ENCODE measurements at regions not wholly inside any gene's neighbourhood (a gene's known extent, or its start where the extent isn't known, plus 50 kb on each side); places are given as distances from the start of the nearest gene placed in this dataset.
"Not testable (repeated sequence)": the region's sequence is repeated elsewhere in the genome, so short reads cannot be mapped to it uniquely, and the experiment has no call there.

- no peak for DNase-seq
- no peak overlapping the region for H3K4me3 ChIP-seq (ENCODE audit: low read depth, low read length)
- no peak for ATAC-seq (ENCODE audit: low read depth in 2 of 2)
- no peak overlapping the region for H3K27ac Mint-ChIP-seq
- H3K4me3 Mint-ChIP-seq: no peak overlapping the region
- no peaks in the 10 kb centered on the region for H3K27me3 Mint-ChIP-seq
- H3K27ac ChIP-seq (ENCODE audit: insufficient read depth, low read length, poor library complexity, severe bottlenecking): no peak overlapping the region
- no peaks in the 10 kb centered on the region for H3K4me1 Mint-ChIP-seq
- H3K36me3 Mint-ChIP-seq: no peaks in the 10 kb centered on the region
- no peaks in the 10 kb centered on the region for H3K4me1 ChIP-seq (ENCODE audit: control insufficient read depth, insufficient read depth, low read length, poor library complexity, severe bottlenecking)
- H3K9me3 ChIP-seq (ENCODE audit: control insufficient read depth in 2 of 2, low read length in 2 of 2): no peaks in the 10 kb centered on the region
- peaks cover 0 to 8% (median 2%) of the 10 kb centered on the region in 7 donors for H3K9me3 Mint-ChIP-seq
- H3K36me3 ChIP-seq (ENCODE audit: control insufficient read depth, insufficient read depth, low read length): no peaks in the 10 kb centered on the region
- H3K27me3 ChIP-seq (ENCODE audit: control insufficient read depth, insufficient read depth, low read length): no peaks in the 10 kb centered on the region
These were observed 176.8 kb downstream of the SLCO4C1 start for GRCh38 chr5:102119252-102119651.

GRCh38 chr5:102115736-102116135 is 180.3 kb downstream of the SLCO4C1 start:
- Histone ChIP-seq H3K4me1 (ENCODE audit: control insufficient read depth, insufficient read depth, low read length, poor library complexity, severe bottlenecking) (no peaks in the 10 kb centered on the region), H3K4me3 (ENCODE audit: low read depth, low read length) (no peak overlapping the region), H3K9me3 (ENCODE audit: control insufficient read depth in 2 of 2, low read length in 2 of 2) (no peaks in the 10 kb centered on the region), H3K27ac (ENCODE audit: insufficient read depth, low read length, poor library complexity, severe bottlenecking) (no peak overlapping the region), H3K27me3 (ENCODE audit: control insufficient read depth, insufficient read depth, low read length) (no peaks in the 10 kb centered on the region), H3K36me3 (ENCODE audit: control insufficient read depth, insufficient read depth, low read length) (no peaks in the 10 kb centered on the region)
- H3K27me3 Mint-ChIP-seq: no peaks in the 10 kb centered on the region
- DNase-seq: no peak
- no peak overlapping the region for H3K4me3 Mint-ChIP-seq
- no peak for ATAC-seq (ENCODE audit: low read depth in 2 of 2)
- no peak overlapping the region for H3K27ac Mint-ChIP-seq
- no peaks in the 10 kb centered on the region for H3K36me3 Mint-ChIP-seq
- peaks cover 0 to 9% (median 2%) of the 10 kb centered on the region in 7 donors for H3K9me3 Mint-ChIP-seq
- H3K4me1 Mint-ChIP-seq: no peaks in the 10 kb centered on the region

GRCh38 chr5:102114525-102115069 is 181.5 kb downstream of the SLCO4C1 start:
- no peaks in the 10 kb centered on the region for H3K9me3 ChIP-seq (ENCODE audit: control insufficient read depth in 2 of 2, low read length in 2 of 2)
- H3K27me3 ChIP-seq (ENCODE audit: control insufficient read depth, insufficient read depth, low read length): no peaks in the 10 kb centered on the region
- H3K4me1 Mint-ChIP-seq: no peaks in the 10 kb centered on the region
- no peaks in the 10 kb centered on the region for H3K27me3 Mint-ChIP-seq
- H3K4me1 ChIP-seq (ENCODE audit: control insufficient read depth, insufficient read depth, low read length, poor library complexity, severe bottlenecking): no peaks in the 10 kb centered on the region
- H3K36me3 Mint-ChIP-seq: no peaks in the 10 kb centered on the region
- H3K36me3 ChIP-seq (ENCODE audit: control insufficient read depth, insufficient read depth, low read length): no peaks in the 10 kb centered on the region
- DNase-seq (no peak), ATAC-seq (ENCODE audit: low read depth in 2 of 2) (no peak)
- H3K4me3 ChIP-seq (ENCODE audit: low read depth, low read length): no peak overlapping the region
- peaks cover 0 to 9% (median 2%) of the 10 kb centered on the region in 7 donors for H3K9me3 Mint-ChIP-seq
- no peak overlapping the region for H3K27ac ChIP-seq (ENCODE audit: insufficient read depth, low read length, poor library complexity, severe bottlenecking)
- H3K27ac Mint-ChIP-seq: no peak overlapping the region
- no peak overlapping the region for H3K4me3 Mint-ChIP-seq

- H3K4me1 Mint-ChIP-seq: no peaks in the 10 kb centered on the region
- DNase-seq (no peak), ATAC-seq (ENCODE audit: low read depth in 2 of 2) (no peak)
- no peaks in the 10 kb centered on the region for H3K9me3 ChIP-seq (ENCODE audit: control insufficient read depth in 2 of 2, low read length in 2 of 2)
- peaks cover 0 to 10% (median 3%) of the 10 kb centered on the region in 7 donors for H3K9me3 Mint-ChIP-seq
- no peak overlapping the region for H3K27ac ChIP-seq (ENCODE audit: insufficient read depth, low read length, poor library complexity, severe bottlenecking)
- no peaks in the 10 kb centered on the region for H3K4me1 ChIP-seq (ENCODE audit: control insufficient read depth, insufficient read depth, low read length, poor library complexity, severe bottlenecking)
- H3K36me3 ChIP-seq (ENCODE audit: control insufficient read depth, insufficient read depth, low read length): no peaks in the 10 kb centered on the region
- H3K27me3 ChIP-seq (ENCODE audit: control insufficient read depth, insufficient read depth, low read length): no peaks in the 10 kb centered on the region
- no peaks in the 10 kb centered on the region for H3K27me3 Mint-ChIP-seq
- no peaks in the 10 kb centered on the region for H3K36me3 Mint-ChIP-seq
- no peak overlapping the region for H3K4me3 Mint-ChIP-seq
- no peak overlapping the region for H3K4me3 ChIP-seq (ENCODE audit: low read depth, low read length)
- H3K27ac Mint-ChIP-seq: no peak overlapping the region
These were observed 188.2 kb downstream of the SLCO4C1 start for GRCh38 chr5:102107865-102108264.

GRCh38 chr5:102106599-102106998 is 189.5 kb downstream of the SLCO4C1 start:
- no peaks in the 10 kb centered on the region for H3K27me3 Mint-ChIP-seq
- no peak overlapping the region for H3K4me3 Mint-ChIP-seq
- Histone ChIP-seq H3K36me3 (ENCODE audit: control insufficient read depth, insufficient read depth, low read length) (no peaks in the 10 kb centered on the region), H3K27ac (ENCODE audit: insufficient read depth, low read length, poor library complexity, severe bottlenecking) (no peak overlapping the region), H3K9me3 (ENCODE audit: control insufficient read depth in 2 of 2, low read length in 2 of 2) (no peaks in the 10 kb centered on the region), H3K27me3 (ENCODE audit: control insufficient read depth, insufficient read depth, low read length) (no peaks in the 10 kb centered on the region), H3K4me3 (ENCODE audit: low read depth, low read length) (no peak overlapping the region), H3K4me1 (ENCODE audit: control insufficient read depth, insufficient read depth, low read length, poor library complexity, severe bottlenecking) (no peaks in the 10 kb centered on the region)
- no peak for ATAC-seq (ENCODE audit: low read depth in 2 of 2)
- H3K9me3 Mint-ChIP-seq: peaks cover 0 to 10% (median 2%) of the 10 kb centered on the region in 7 donors
- DNase-seq: no peak
- no peak overlapping the region for H3K27ac Mint-ChIP-seq
- no peaks in the 10 kb centered on the region for H3K4me1 Mint-ChIP-seq
- H3K36me3 Mint-ChIP-seq: no peaks in the 10 kb centered on the region

- H3K4me1 Mint-ChIP-seq: no peaks in the 10 kb centered on the region
- Histone ChIP-seq H3K4me1 (ENCODE audit: control insufficient read depth, insufficient read depth, low read length, poor library complexity, severe bottlenecking) (no peaks in the 10 kb centered on the region), H3K27ac (ENCODE audit: insufficient read depth, low read length, poor library complexity, severe bottlenecking) (no peak overlapping the region), H3K4me3 (ENCODE audit: low read depth, low read length) (no peak overlapping the region), H3K27me3 (ENCODE audit: control insufficient read depth, insufficient read depth, low read length) (no peaks in the 10 kb centered on the region), H3K9me3 (ENCODE audit: control insufficient read depth in 2 of 2, low read length in 2 of 2) (no peaks in the 10 kb centered on the region), H3K36me3 (ENCODE audit: control insufficient read depth, insufficient read depth, low read length) (no peaks in the 10 kb centered on the region)
- DNase-seq: no peak
- H3K36me3 Mint-ChIP-seq: no peaks in the 10 kb centered on the region
- H3K27me3 Mint-ChIP-seq: no peaks in the 10 kb centered on the region
- peaks cover 0 to 13% (median 0%) of the 10 kb centered on the region in 7 donors for H3K9me3 Mint-ChIP-seq
- H3K4me3 Mint-ChIP-seq: no peak overlapping the region
- H3K27ac Mint-ChIP-seq: no peak overlapping the region
- ATAC-seq (ENCODE audit: low read depth in 2 of 2): no peak
These were observed 196.2 kb downstream of the SLCO4C1 start for GRCh38 chr5:102099766-102100331.

GRCh38 chr5:102099083-102099482 is 197.0 kb downstream of the SLCO4C1 start:
- not testable (repeated sequence) for H3K4me1 ChIP-seq (ENCODE audit: control insufficient read depth, insufficient read depth, low read length, poor library complexity, severe bottlenecking); H3K36me3 ChIP-seq (ENCODE audit: control insufficient read depth, insufficient read depth, low read length); H3K4me1 Mint-ChIP-seq; H3K4me3 ChIP-seq (ENCODE audit: low read depth, low read length); H3K9me3 ChIP-seq (ENCODE audit: control insufficient read depth in 2 of 2, low read length in 2 of 2); ATAC-seq (ENCODE audit: low read depth in 2 of 2); H3K27ac ChIP-seq (ENCODE audit: insufficient read depth, low read length, poor library complexity, severe bottlenecking); H3K27me3 ChIP-seq (ENCODE audit: control insufficient read depth, insufficient read depth, low read length); H3K4me3 Mint-ChIP-seq; H3K27ac Mint-ChIP-seq; H3K36me3 Mint-ChIP-seq; H3K9me3 Mint-ChIP-seq; H3K27me3 Mint-ChIP-seq; DNase-seq

GRCh38 chr5:102098606-102099005 is 197.5 kb downstream of the SLCO4C1 start:
- not testable (repeated sequence) for H3K36me3 Mint-ChIP-seq; H3K4me1 ChIP-seq (ENCODE audit: control insufficient read depth, insufficient read depth, low read length, poor library complexity, severe bottlenecking); ATAC-seq (ENCODE audit: low read depth in 2 of 2); H3K36me3 ChIP-seq (ENCODE audit: control insufficient read depth, insufficient read depth, low read length); H3K4me3 Mint-ChIP-seq; H3K4me1 Mint-ChIP-seq; H3K9me3 Mint-ChIP-seq; DNase-seq; H3K27ac ChIP-seq (ENCODE audit: insufficient read depth, low read length, poor library complexity, severe bottlenecking); H3K27ac Mint-ChIP-seq; H3K4me3 ChIP-seq (ENCODE audit: low read depth, low read length); H3K27me3 ChIP-seq (ENCODE audit: control insufficient read depth, insufficient read depth, low read length); H3K9me3 ChIP-seq (ENCODE audit: control insufficient read depth in 2 of 2, low read length in 2 of 2); H3K27me3 Mint-ChIP-seq
